SJSA1 (cell line): ENCODE measurements at regions not wholly inside any gene's neighbourhood (a gene's known extent, or its start where the extent isn't known, plus 50 kb on each side); places are given as distances from the start of the nearest gene placed in this dataset.
A peak's percentile ranks its signal among the peaks of the same experiment; 100 is the strongest.

ENCODE experiments used
- DNase-seq, 2 experiments: peaks; one replicate each; pipeline ENCODE4 v3.0.0-alpha.2; 2015 to 2020; ENCODE audit warnings: low spot score in 2 of 2, low read depth in 1 of 2
- H3K27ac ChIP-seq: fragments of 250-450 bp; sonication (Bioruptor Pico); 2 replicates; pipeline ENCODE4 v1.5.1; 2020; ENCODE audit warnings: mild to moderate bottlenecking, moderate library complexity
- H3K27me3 ChIP-seq: fragments of 250-450 bp; sonication (Bioruptor Pico); replicated peaks from 2 replicates; pipeline ENCODE4 v1.5.1; 2020; ENCODE audit warnings: mild to moderate bottlenecking, moderate library complexity
- H3K36me3 ChIP-seq: fragments of 250-450 bp; sonication (Bioruptor Pico); 2 replicates; pipeline ENCODE4 v1.5.1; 2020; ENCODE audit warnings: mild to moderate bottlenecking
- H3K4me1 ChIP-seq: fragments of 250-450 bp; sonication (Bioruptor Pico); replicated peaks from 2 replicates; pipeline ENCODE4 v1.6.1; 2021; ENCODE audit warnings: mild to moderate bottlenecking
- H3K4me3 ChIP-seq: fragments of 250-450 bp; sonication (Bioruptor Pico); 2 replicates; pipeline ENCODE4 v1.5.1; 2020; ENCODE audit warnings: mild to moderate bottlenecking
- H3K9me3 ChIP-seq: fragments of 250-450 bp; sonication (Bioruptor Pico); replicated peaks from 2 replicates; pipeline ENCODE4 v1.5.1; 2020; ENCODE audit warnings: mild to moderate bottlenecking

DNA sequence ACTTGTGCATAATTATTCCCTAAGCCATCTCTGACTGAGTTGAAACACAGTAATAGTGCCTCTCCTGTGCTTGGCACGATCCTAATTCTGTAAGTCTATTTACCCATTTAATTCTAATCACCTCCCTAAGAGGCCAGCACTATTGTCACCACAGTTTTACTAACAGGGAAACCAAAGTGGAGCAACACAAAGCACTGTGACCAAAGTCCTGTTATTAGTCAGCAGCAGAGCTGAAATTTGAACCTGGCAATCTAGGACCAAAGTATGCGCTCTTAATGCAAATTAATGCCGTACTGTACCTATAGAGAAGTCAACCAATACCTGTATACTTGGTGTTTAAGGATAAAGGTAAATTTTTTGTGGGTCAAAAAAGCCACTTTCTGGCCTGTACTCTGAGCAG, 77.1 kb upstream of the CNTLN start:
- Histone ChIP-seq H3K27me3 (no peaks in the 10 kb centered on the region), H3K36me3 (no peaks in the 10 kb centered on the region), H3K4me3 (no peak overlapping the region), H3K4me1 (no peaks in the 10 kb centered on the region), H3K27ac (no peak overlapping the region), H3K9me3 (no peaks in the 10 kb centered on the region)
- DNase-seq: no peak

DNA sequence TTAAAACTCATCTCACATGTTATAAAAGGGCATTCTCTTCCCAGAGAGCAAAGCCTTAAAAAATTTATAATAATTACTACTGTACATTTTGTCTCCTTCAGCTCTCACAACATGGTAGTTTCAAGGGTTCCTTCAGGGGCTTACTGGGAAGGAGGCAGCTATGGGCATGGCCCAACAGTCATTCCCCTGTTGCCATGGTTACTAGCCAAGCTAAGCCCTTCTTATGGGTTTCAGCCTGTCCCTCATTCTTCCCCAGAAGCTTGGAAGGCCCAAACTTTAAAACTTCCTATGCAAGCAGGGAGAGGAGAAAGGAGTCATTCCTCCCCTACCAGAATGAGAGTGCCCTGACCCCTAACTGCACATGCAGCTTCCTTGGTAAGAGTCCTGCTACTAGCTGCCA, 82.2 kb upstream of the CNTLN start:
- H3K27ac ChIP-seq: no peak overlapping the region
- no peak overlapping the region for H3K4me3 ChIP-seq
- no peaks in the 10 kb centered on the region for H3K27me3 ChIP-seq
- H3K36me3 ChIP-seq: no peaks in the 10 kb centered on the region
- DNase-seq: no peak
- H3K4me1 ChIP-seq: no peaks in the 10 kb centered on the region
- H3K9me3 ChIP-seq: no peaks in the 10 kb centered on the region

DNA sequence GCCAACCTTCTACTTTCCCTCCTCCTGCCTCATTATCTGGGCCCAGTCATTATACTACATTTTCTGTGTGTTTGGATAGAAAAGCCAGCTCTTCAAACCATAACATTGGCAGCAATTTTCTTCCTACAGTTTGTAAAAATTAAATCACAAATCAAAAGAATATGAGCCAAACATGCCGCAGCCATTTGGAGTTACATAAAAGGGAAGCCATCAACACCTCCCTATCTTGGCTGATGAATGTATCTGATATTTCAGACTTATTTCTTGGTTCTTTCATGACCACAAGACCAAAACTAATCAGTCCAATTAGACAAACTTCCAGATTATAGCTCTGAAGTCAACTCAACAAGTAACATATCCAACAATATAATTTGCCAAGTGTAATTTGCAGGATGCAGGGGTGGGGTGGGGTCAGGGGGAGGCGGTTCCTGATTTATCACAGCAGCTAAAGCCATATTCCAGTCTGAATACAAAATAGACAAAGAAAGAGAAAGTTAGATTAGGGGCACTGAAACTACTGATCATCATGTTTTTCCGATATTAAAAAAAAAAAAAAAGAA, 89.4 kb upstream of the CNTLN start:
- Histone ChIP-seq H3K27me3 (no peaks in the 10 kb centered on the region), H3K4me1 (no peaks in the 10 kb centered on the region), H3K36me3 (no peaks in the 10 kb centered on the region), H3K9me3 (no peaks in the 10 kb centered on the region), H3K27ac (no peak overlapping the region), H3K4me3 (no peak overlapping the region)
- DNase-seq: no peak

DNA sequence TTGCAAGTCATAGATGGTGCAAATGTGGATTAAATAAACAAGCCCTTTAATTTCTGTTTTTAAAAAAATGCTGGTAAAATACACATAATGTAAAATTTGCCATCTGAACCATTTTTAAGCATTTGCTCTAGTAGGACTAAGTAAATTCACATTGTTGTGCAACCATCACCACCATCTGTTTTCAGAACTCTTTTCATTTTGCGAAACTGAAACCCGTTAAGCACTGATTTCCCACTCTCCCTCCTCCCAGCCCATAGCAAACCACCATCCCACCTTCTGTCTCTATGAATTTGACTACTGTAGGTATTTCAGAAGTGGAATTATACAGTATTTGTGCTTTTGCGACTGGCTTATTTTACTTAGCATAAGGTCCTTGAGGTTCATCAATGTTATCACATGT, 103.3 kb upstream of the CNTLN start:
- H3K36me3 ChIP-seq: no peaks in the 10 kb centered on the region
- H3K9me3 ChIP-seq: no peaks in the 10 kb centered on the region
- H3K4me3 ChIP-seq: no peak overlapping the region
- H3K27ac ChIP-seq: no peak overlapping the region
- H3K4me1 ChIP-seq: no peaks in the 10 kb centered on the region
- no peak for DNase-seq
- no peaks in the 10 kb centered on the region for H3K27me3 ChIP-seq

- H3K27ac ChIP-seq: no peak overlapping the region
These were observed 109.6 kb upstream of the CNTLN start for GRCh38 chr9:17025281-17025680.

DNA sequence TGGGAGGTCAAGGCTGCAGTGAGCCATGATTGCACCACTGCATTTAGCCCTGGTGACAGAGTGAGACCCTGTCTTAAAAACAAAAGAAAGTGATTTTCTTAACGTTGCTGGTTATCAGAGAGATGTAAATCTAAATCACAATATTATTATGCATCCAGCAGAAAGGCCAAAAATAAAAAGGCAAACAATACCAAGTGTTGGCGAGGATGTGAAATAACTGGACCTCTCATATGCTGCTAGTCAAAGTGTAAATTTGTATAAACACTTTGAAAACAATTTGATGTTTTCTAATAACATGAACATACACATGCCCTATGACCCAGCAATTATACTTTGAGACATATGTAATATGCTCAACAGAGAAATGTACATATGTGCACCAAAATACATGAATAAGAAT, 110.7 kb upstream of the CNTLN start:
- no peak for DNase-seq
- Histone ChIP-seq H3K27me3 (no peaks in the 10 kb centered on the region), H3K4me1 (no peaks in the 10 kb centered on the region), H3K9me3 (no peaks in the 10 kb centered on the region), H3K4me3 (no peak overlapping the region), H3K36me3 (no peaks in the 10 kb centered on the region), H3K27ac (no peak overlapping the region)

More at GRCh38 chr9:17025281-17025680, 109.6 kb upstream of the CNTLN start:
- Histone ChIP-seq H3K4me3 (no peak overlapping the region), H3K4me1 (no peaks in the 10 kb centered on the region), H3K27me3 (no peaks in the 10 kb centered on the region), H3K36me3 (no peaks in the 10 kb centered on the region), H3K9me3 (no peaks in the 10 kb centered on the region)
- no peak for DNase-seq

DNA sequence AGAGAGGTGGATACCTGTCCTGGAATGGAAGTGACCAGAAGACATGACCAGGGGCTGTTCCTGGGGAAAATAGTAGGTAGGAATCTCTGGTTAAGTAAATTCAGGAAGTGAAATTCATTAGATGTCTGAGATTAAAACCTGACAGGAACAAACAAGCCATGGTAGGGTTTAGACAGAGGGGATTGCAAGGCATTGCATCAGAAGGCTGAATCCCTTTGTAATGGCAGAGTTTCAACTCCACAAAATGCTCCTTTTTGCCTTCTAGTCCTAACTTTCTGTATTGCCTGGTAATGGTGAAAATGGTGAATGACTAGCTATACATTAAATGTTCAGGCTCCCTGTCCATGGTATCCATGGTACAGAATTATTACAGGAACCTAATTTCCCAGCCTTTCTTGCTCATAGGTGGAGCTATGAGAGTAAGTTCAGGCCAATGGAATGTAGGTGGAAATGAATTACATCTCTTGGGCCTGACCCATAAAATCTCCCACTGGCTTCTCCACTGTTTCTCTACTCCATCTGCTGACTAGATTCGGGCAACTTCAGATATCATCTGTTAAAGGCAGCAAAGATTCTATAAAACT, 113.4 kb upstream of the CNTLN start:
- Histone ChIP-seq H3K4me1 (peaks cover 10% of the 10 kb centered on the region), H3K9me3 (no peaks in the 10 kb centered on the region), H3K27me3 (no peaks in the 10 kb centered on the region), H3K36me3 (no peaks in the 10 kb centered on the region), H3K4me3 (no peak overlapping the region), H3K27ac (no peak overlapping the region)
- no peak for DNase-seq

GRCh38 chr9:17019398-17019797, 115.4 kb upstream of the CNTLN start:
- H3K27ac ChIP-seq: no peak overlapping the region
- H3K36me3 ChIP-seq: no peaks in the 10 kb centered on the region
- no peak for DNase-seq
- H3K4me1 ChIP-seq: peaks cover 10% of the 10 kb centered on the region
- no peaks in the 10 kb centered on the region for H3K9me3 ChIP-seq
- no peak overlapping the region for H3K4me3 ChIP-seq
- no peaks in the 10 kb centered on the region for H3K27me3 ChIP-seq

- H3K36me3 ChIP-seq: no peaks in the 10 kb centered on the region
- H3K4me1 ChIP-seq: peaks cover 10% of the 10 kb centered on the region
- no peak overlapping the region for H3K27ac ChIP-seq
- DNase-seq: peak in 1 of 2 experiments; percentile 1
- no peak overlapping the region for H3K4me3 ChIP-seq
- H3K27me3 ChIP-seq: no peaks in the 10 kb centered on the region
- no peaks in the 10 kb centered on the region for H3K9me3 ChIP-seq
These were observed 116.2 kb upstream of the CNTLN start for GRCh38 chr9:17018540-17019196.

DNA sequence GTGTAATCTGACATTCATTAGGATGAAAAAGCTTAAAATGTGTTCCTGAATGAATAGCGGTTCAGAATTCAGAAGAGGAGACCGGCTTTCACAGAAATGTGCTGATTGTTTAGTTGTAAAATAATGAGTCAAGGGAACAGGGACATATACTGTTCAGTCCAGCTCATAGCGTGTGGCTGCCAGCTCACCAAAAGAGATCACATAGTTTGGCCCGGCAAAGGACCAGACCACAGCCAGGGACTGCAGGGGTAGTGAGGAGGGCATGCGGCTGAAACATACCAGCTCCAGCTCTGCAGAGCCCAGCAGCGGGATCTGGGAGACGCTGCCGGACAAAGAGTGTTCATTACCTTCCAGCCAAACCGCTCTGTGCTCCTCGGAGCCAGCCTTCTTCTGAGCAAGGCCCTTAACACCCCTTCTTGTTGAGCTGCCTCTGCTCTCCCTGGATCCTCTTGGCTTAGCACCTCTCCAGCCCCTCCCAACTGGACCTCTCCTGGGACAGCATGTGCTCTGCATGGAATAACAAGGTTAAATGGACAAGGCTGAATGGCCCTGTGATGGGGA, 116.8 kb upstream of the CNTLN start:
- H3K27ac ChIP-seq: peak overlapping the region; percentile 61
- no peak overlapping the region for H3K4me3 ChIP-seq

DNA sequence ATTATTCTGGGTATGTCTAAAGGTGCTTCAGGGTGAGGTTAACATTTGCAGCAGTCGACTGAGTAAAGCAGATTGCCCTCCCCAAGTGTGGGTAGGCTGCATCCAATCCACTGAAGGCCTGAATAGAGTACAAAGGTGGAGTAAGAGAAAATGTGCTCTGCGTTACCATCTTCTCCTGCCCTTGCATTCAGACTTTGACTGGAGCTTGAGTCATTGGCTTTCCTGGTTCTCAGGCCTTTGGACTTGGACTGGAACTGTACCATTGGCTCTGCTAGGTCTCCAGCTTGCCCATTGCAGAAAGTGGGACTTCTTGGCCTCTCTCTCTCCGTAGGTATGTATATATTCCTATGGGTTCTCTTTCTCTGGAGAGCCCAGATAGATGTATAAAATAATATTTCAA, 120.9 kb upstream of the CNTLN start:
- Histone ChIP-seq H3K4me1 (peaks cover 10% of the 10 kb centered on the region), H3K4me3 (no peak overlapping the region), H3K27ac (no peak overlapping the region), H3K9me3 (no peaks in the 10 kb centered on the region), H3K27me3 (no peaks in the 10 kb centered on the region), H3K36me3 (no peaks in the 10 kb centered on the region)
- no peak for DNase-seq

More for the DNA sequence above, 116.8 kb upstream of the CNTLN start:
- peak; percentile 52 to 56 for DNase-seq
- peaks cover 10% of the 10 kb centered on the region for H3K4me1 ChIP-seq
- H3K27me3 ChIP-seq: no peaks in the 10 kb centered on the region
- H3K36me3 ChIP-seq: no peaks in the 10 kb centered on the region
- no peaks in the 10 kb centered on the region for H3K9me3 ChIP-seq

GRCh38 chr9:17013010-17013409, 121.8 kb upstream of the CNTLN start:
- Histone ChIP-seq H3K4me3 (no peak overlapping the region), H3K27ac (no peak overlapping the region), H3K9me3 (no peaks in the 10 kb centered on the region), H3K4me1 (peaks cover 5% of the 10 kb centered on the region), H3K27me3 (no peaks in the 10 kb centered on the region), H3K36me3 (no peaks in the 10 kb centered on the region)
- no peak for DNase-seq

DNA sequence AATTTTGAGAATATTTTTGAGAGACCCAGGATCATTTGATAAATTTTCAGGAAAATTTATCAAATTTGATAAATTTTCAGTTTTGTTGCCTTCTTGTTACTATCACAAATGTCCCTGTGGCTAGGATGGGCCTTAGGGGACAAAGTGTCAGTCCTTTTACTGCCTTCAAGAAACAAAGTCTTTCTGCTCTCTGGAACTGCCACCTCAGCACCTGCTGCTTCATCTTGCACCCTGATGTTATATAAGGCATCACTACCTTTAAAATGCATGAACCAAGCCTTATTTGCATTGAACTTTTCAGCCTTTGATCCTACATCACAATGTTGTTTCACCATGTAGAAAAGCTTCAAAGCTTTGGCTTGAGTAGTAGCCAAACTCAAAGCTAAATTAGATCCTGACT, 123.0 kb upstream of the CNTLN start:
- Histone ChIP-seq H3K4me3 (no peak overlapping the region), H3K4me1 (no peaks in the 10 kb centered on the region), H3K27me3 (no peaks in the 10 kb centered on the region), H3K36me3 (no peaks in the 10 kb centered on the region), H3K27ac (no peak overlapping the region), H3K9me3 (no peaks in the 10 kb centered on the region)
- DNase-seq: no peak

- no peak for DNase-seq
- no peak overlapping the region for H3K4me3 ChIP-seq
- H3K36me3 ChIP-seq: no peaks in the 10 kb centered on the region
- no peak overlapping the region for H3K27ac ChIP-seq
- H3K9me3 ChIP-seq: no peaks in the 10 kb centered on the region
- H3K27me3 ChIP-seq: no peaks in the 10 kb centered on the region
- 0 out of 2 replicates have a peak, but pooled peaks cover 3% of the 10 kb centered on the region for H3K4me1 ChIP-seq
These were observed 125.8 kb upstream of the CNTLN start for GRCh38 chr9:17009071-17009470.
